ENCODE measurements at regions not wholly inside any gene's neighbourhood (a gene's known extent, or its start where the extent isn't known, plus 50 kb on each side); places are given as distances from the start of the nearest gene placed in this dataset.

- Histone ChIP-seq H3K4me1 (ENCODE audit: control insufficient read depth in 4 of 4, insufficient read depth in 4 of 4, low read length in 3 of 4) (no peaks in the 10 kb centered on the region), H3K9ac (ENCODE audit: low read depth in 1 of 2, low read length in 2 of 2) (no peak overlapping the region), H3K27ac (ENCODE audit: low read depth in 1 of 2, low read length in 2 of 2) (no peak overlapping the region), H3K27me3 (ENCODE audit: control insufficient read depth in 4 of 4, insufficient read depth in 4 of 4, low read length in 3 of 4) (no peaks in the 10 kb centered on the region), H3K9me3 (ENCODE audit: control insufficient read depth in 4 of 4, low read length in 3 of 4) (no peaks in the 10 kb centered on the region), H3K36me3 (ENCODE audit: control insufficient read depth in 4 of 4, insufficient read depth in 3 of 4, low read depth in 1 of 4, low read length in 3 of 4) (no peaks in the 10 kb centered on the region), H3K4me3 (ENCODE audit: low read depth in 1 of 3, low read length in 3 of 3) (no peak overlapping the region)
- TF ChIP-seq ZBTB33 (IDR thresholded peaks at IDR 0.05) (no peak), YY1 (IDR thresholded peaks at IDR 0.05) (no peak), REST (IDR thresholded peaks at IDR 0.05) (no peak), FOXA2 (IDR thresholded peaks at IDR 0.05) (no peak), HNF4A (conservative IDR thresholded peaks at IDR 0.05) (no peak), HNF4G (IDR thresholded peaks at IDR 0.05) (no peak), EGR1 (IDR thresholded peaks at IDR 0.05; ENCODE audit: low read depth in 2 of 2) (no peak)
- 75% methylated on average over 4 of the region's 4 CpGs for WGBS
- DNase-seq (ENCODE audit: low spot score) = no peak
These were observed 61.4 kb upstream of the BTG3 start for GRCh38 chr21:17674106-17674505.

- Histone ChIP-seq H3K9ac (ENCODE audit: low read depth in 1 of 2, low read length in 2 of 2) (no peak overlapping the region), H3K27ac (ENCODE audit: low read depth in 1 of 2, low read length in 2 of 2) (no peak overlapping the region), H3K9me3 (ENCODE audit: control insufficient read depth in 4 of 4, low read length in 3 of 4) (no peaks in the 10 kb centered on the region), H3K4me1 (ENCODE audit: control insufficient read depth in 4 of 4, insufficient read depth in 4 of 4, low read length in 3 of 4) (no peaks in the 10 kb centered on the region), H3K4me3 (ENCODE audit: low read depth in 1 of 3, low read length in 3 of 3) (no peak overlapping the region), H3K27me3 (ENCODE audit: control insufficient read depth in 4 of 4, insufficient read depth in 4 of 4, low read length in 3 of 4) (no peaks in the 10 kb centered on the region), H3K36me3 (ENCODE audit: control insufficient read depth in 4 of 4, insufficient read depth in 3 of 4, low read depth in 1 of 4, low read length in 3 of 4) (no peaks in the 10 kb centered on the region)
- WGBS = 61% methylated on average over 11 of the region's 11 CpGs
- TF ChIP-seq FOXA1 (IDR thresholded peaks at IDR 0.05) (no peak), SP1 (IDR thresholded peaks at IDR 0.05) (no peak), HNF4G (IDR thresholded peaks at IDR 0.05) (no peak), FOXA2 (IDR thresholded peaks at IDR 0.05) (no peak), TAF1 (conservative IDR thresholded peaks at IDR 0.05) (no peak), REST (IDR thresholded peaks at IDR 0.05) (no peak), RAD21 (IDR thresholded peaks at IDR 0.05) (no peak), YY1 (IDR thresholded peaks at IDR 0.05) (no peak), NR2F2 (IDR thresholded peaks at IDR 0.05) (no peak), ZBTB33 (IDR thresholded peaks at IDR 0.05) (no peak), HNF4A (conservative IDR thresholded peaks at IDR 0.05) (no peak), EGR1 (IDR thresholded peaks at IDR 0.05; ENCODE audit: low read depth in 2 of 2) (no peak)
- no peak for DNase-seq (ENCODE audit: low spot score)
These were observed 60.7 kb upstream of the BTG3 start for GRCh38 chr21:17673261-17674020.

Data from liver (tissue), 7 donors.